CD4-positive, alpha-beta T cell treated with Interferon gamma for 1 hour (primary cell): ENCODE measurements at regions not wholly inside any gene's neighbourhood (a gene's known extent, or its start where the extent isn't known, plus 50 kb on each side); places are given as distances from the start of the nearest gene placed in this dataset.
"Not testable (repeated sequence)": the region's sequence is repeated elsewhere in the genome, so short reads cannot be mapped to it uniquely, and the experiment has no call there.

Experiments
- DNase-seq: peaks from one replicate; pipeline ENCODE4 v3.0.0-alpha.2; 2020

- peak; percentile 24 for DNase-seq
Observed at GRCh38 chr11:93608364-93608763, 53.1 kb upstream of the CEP295 start.

- no peak for DNase-seq
Observed at GRCh38 chr11:93606721-93607120, 54.8 kb upstream of the CEP295 start.

- DNase-seq = no peak
Observed at GRCh38 chr11:93606314-93606713, 55.2 kb upstream of the CEP295 start.

GRCh38 chr11:93605642-93606041 lies 55.8 kb upstream of the CEP295 start:
- no peak for DNase-seq

- DNase-seq = no peak
Observed at GRCh38 chr11:93604008-93604660, 57.3 kb upstream of the CEP295 start.

GRCh38 chr11:93603225-93604007 lies 58.1 kb upstream of the CEP295 start:
- no peak for DNase-seq

GRCh38 chr11:93596171-93596570 lies 53.0 kb upstream of the SMCO4 start:
- DNase-seq = not testable (repeated sequence)
